ENCODE measurements at regions not wholly inside any gene's neighbourhood (a gene's known extent, or its start where the extent isn't known, plus 50 kb on each side); places are given as distances from the start of the nearest gene placed in this dataset.

DNA sequence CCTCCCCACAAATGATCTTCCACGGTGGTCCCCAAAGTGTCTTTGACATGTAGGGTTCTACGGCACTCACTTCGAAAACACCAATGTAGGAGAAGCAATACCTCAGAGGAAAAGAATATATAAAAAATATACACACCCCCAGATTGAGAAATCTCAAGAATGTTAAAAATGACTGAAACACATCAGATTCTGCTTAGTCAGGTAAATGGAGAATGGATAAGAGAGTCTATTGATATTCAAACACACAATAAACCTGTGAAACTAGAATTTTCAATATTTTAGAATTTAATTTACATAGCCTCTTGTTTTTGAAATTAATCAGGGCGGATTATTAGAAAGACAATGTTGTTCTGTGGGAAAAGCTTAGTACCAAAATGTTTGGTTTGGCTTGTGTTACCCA lies 712.4 kb downstream of the GATA3 start:
- H3K9me3 ChIP-seq (replicated peaks): no peaks in the 10 kb centered on the region
- no peak overlapping the region for H3K4me3 ChIP-seq
- DNase-seq: no peak

DNA sequence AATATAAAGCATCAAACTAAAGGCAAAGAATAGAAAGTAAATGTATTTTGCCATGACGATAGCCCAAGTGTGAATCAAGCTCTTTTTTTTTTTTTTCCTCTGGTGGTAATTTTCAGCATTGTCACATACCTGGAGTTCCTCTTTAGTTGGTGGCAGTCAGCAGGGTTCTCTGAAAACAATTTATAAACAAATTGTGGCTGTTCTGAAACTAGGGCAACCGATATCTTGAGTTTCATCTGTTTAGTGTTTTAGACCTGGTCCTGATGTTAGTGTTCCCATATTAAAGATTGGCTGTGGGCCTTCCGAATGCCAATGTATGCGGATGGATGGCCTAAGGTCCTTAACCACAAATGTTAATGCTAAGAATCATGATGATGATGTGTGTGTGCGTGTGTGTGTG lies 713.1 kb downstream of the GATA3 start:
- DNase-seq: no peak
- H3K9me3 ChIP-seq (replicated peaks): no peaks in the 10 kb centered on the region
- no peak overlapping the region for H3K27ac ChIP-seq
- no peaks in the 10 kb centered on the region for H3K4me1 ChIP-seq
- no peak overlapping the region for H3K4me3 ChIP-seq
- H3K27me3 ChIP-seq: no peaks in the 10 kb centered on the region
- H3K36me3 ChIP-seq: no peaks in the 10 kb centered on the region

More for the DNA sequence above, 712.4 kb downstream of the GATA3 start:
- Histone ChIP-seq H3K36me3 (no peaks in the 10 kb centered on the region), H3K4me1 (no peaks in the 10 kb centered on the region), H3K27me3 (no peaks in the 10 kb centered on the region), H3K27ac (no peak overlapping the region)

DNA sequence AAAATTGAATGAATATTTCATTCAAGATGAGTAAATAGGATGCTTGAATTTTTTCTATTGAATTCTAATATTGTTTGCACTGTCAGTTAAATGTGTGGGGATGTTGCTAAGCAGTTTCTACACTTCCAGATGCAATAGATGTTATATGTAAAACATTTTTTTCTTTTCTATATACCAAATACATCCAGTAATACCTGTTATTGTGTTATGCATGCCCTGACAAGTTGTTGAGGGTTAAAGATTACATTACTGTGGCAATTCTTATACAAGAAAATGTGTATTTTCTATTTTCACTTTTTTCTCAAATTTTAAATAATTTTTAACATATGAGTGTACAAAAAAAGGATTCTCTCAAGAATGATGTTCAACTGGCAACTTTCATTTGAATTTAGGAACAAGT lies 713.9 kb downstream of the GATA3 start:
- no peak for DNase-seq
- H3K27ac ChIP-seq: no peak overlapping the region
- H3K4me3 ChIP-seq: no peak overlapping the region
- no peaks in the 10 kb centered on the region for H3K36me3 ChIP-seq
- no peaks in the 10 kb centered on the region for H3K27me3 ChIP-seq
- H3K4me1 ChIP-seq: no peaks in the 10 kb centered on the region
- H3K9me3 ChIP-seq (replicated peaks): no peaks in the 10 kb centered on the region

DNA sequence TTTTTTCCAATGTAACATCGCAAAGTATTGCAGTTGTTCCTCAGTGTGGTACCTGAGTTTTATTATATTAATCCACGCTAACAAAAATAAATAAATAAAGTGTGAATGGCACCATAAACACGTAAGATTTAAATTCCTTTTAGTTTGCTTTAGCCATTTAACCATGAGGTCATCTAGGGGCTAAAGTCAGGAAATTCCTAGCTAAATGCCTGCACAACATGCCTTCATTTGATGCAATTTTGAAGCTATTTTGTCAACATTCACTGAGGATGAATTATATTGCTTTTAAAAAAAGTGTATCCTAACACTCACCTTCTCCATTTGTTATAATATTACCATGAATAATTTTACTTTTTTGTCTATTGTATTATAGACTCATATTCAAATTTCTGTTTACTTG lies 714.4 kb downstream of the GATA3 start:
- DNase-seq: no peak
- no peak overlapping the region for H3K27ac ChIP-seq
- no peaks in the 10 kb centered on the region for H3K36me3 ChIP-seq
- no peaks in the 10 kb centered on the region for H3K27me3 ChIP-seq
- H3K9me3 ChIP-seq (replicated peaks): no peaks in the 10 kb centered on the region
- H3K4me1 ChIP-seq: no peaks in the 10 kb centered on the region
- H3K4me3 ChIP-seq: no peak overlapping the region

DNA sequence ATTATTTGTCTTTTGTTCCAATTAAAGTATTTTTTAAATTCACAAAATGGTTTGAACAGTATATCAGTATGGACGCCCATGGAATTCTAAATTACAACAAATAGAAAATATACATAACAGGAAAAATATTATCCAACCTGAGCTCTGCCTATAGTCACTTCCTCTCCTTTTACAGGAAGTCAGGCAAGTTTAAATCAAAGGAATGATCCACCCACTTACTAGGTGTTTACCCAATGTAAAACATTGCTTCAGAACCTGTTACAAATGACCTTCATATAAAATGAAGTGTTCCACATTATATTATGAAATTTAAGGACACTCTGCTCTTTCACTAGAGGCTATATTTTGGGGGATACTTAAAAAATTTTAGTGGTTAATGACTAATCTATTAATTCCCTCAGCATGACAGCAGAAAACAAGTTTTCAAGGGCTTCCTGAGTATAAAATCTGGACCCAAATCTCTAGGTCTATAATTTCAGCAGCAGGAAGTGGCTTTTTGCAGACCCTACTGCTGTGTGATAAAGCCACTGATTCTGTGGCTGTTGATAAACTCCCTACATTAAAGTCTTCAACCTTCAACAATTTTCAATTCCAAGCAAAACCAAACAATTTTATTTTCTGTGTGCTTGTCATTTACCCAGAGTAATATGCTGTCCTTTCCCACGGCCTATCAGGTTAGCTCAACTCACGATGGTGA lies 722.6 kb downstream of the GATA3 start:
- DNase-seq: no peak
- H3K27ac ChIP-seq: no peak overlapping the region
- no peaks in the 10 kb centered on the region for H3K4me1 ChIP-seq
- no peaks in the 10 kb centered on the region for H3K9me3 ChIP-seq (replicated peaks)
- H3K36me3 ChIP-seq: no peaks in the 10 kb centered on the region
- no peak overlapping the region for H3K4me3 ChIP-seq
- no peaks in the 10 kb centered on the region for H3K27me3 ChIP-seq

DNA sequence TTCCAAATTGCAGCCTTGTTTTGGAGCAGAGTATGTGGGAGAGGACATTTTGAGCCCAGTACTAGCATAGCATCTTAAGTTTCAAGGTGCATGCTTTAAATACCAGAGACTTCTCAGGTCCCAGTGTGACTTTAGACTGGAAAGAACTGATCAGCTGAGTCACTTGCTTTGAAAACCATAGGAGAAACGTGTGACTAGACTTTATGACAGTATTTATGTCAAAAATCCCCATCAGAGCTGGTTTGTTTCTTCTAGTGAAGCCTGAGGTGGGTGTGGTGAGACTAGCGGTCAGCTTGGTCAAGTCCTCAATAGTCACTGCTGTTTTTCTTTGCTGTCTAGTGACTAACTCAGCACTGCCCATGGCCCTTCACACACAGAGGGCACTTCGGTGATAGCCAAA lies 724.2 kb downstream of the GATA3 start:
- Histone ChIP-seq H3K27ac (no peak overlapping the region), H3K27me3 (no peaks in the 10 kb centered on the region), H3K4me3 (no peak overlapping the region), H3K4me1 (no peaks in the 10 kb centered on the region), H3K9me3 (replicated peaks) (no peaks in the 10 kb centered on the region), H3K36me3 (no peaks in the 10 kb centered on the region)
- no peak for DNase-seq

DNA sequence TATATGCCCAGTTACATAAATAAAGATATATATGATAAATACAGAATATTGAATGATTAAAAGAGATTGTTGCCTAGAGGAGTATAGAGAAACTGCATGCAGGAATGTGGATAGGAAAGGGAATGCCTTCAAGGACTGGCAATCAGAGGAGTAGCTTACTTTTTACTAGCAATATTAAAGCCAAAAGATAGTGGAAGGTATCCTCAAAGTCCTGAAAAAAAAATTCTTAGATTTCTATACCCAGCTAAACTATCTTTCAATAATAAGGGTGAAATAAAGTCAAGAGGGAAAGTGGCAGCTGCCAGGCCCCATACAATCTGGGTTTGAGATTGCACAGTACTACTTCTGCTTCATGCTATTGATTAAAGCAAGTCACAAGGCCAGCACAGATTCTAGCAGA lies 733.2 kb downstream of the GATA3 start:
- Histone ChIP-seq H3K9me3 (replicated peaks) (no peaks in the 10 kb centered on the region), H3K27me3 (no peaks in the 10 kb centered on the region)

DNA sequence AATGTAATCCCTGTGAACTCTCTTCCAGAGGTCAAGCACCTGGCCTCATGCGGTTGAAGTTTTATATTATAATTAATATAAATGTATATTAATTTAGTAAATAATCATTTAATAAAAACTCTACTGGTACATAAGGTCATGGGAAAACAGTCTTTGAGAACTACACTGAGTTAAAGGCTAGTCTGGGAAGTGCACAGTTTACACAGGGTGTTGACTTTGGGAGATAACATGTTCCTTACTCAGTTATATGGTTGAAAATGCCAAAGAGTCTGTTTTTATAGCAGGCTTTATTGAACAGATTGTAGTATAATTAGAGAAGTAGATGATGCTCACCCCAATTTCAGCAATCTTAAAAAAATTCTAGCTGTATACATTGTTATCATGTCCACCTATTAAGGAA lies 735.9 kb downstream of the GATA3 start:
- no peaks in the 10 kb centered on the region for H3K4me1 ChIP-seq
- no peak overlapping the region for H3K27ac ChIP-seq
- H3K9me3 ChIP-seq (replicated peaks): no peaks in the 10 kb centered on the region
- DNase-seq: no peak
- H3K4me3 ChIP-seq: no peak overlapping the region
- H3K27me3 ChIP-seq: no peaks in the 10 kb centered on the region
- no peaks in the 10 kb centered on the region for H3K36me3 ChIP-seq

More for the DNA sequence above, 733.2 kb downstream of the GATA3 start:
- no peak overlapping the region for H3K4me3 ChIP-seq
- no peaks in the 10 kb centered on the region for H3K36me3 ChIP-seq
- no peak overlapping the region for H3K27ac ChIP-seq
- no peaks in the 10 kb centered on the region for H3K4me1 ChIP-seq
- no peak for DNase-seq

DNA sequence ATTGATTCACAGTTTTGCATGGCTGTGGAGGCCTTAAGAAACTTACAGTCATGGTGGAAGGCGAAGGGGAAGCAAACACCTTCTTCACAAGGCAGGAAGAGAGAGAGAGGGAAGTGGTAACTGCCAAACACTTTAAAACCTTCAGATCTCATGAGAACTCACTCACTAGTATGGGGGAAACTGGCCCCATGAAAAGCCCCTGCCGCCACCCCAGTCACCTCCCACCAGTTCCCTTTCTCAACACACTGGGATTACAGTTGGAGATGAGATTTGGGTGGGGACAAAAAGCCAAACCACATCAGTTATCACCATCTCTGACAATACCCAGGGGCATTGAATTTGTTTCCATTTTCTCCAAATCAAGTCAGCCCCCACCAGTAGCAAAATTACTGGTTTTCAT lies 740.4 kb downstream of the GATA3 start:
- H3K9me3 ChIP-seq (replicated peaks): no peaks in the 10 kb centered on the region
- no peaks in the 10 kb centered on the region for H3K4me1 ChIP-seq
- DNase-seq: no peak
- H3K36me3 ChIP-seq: no peaks in the 10 kb centered on the region
- H3K4me3 ChIP-seq: no peak overlapping the region
- no peaks in the 10 kb centered on the region for H3K27me3 ChIP-seq
- no peak overlapping the region for H3K27ac ChIP-seq

DNA sequence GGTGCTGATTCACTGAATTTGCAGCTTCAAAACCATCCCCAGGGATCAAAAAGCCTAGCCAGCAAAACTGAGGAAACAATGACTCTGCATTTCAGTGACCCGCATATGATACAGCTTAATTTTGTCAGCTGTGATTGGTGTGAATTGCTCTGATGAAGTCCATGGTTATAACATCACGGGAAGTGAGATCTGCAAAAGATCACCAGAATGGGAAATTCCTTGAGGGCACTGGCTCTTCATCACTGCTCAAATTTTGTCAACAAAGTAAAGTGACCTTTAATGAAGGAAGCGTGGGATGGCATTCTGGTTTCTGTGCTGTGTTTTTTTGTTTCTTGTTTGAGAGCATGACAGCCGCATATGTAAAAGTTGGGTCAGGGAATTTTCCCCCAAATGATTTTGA lies 745.9 kb downstream of the GATA3 start:
- Histone ChIP-seq H3K9me3 (replicated peaks) (no peaks in the 10 kb centered on the region), H3K27ac (no peak overlapping the region), H3K4me3 (no peak overlapping the region), H3K27me3 (no peaks in the 10 kb centered on the region), H3K36me3 (no peaks in the 10 kb centered on the region), H3K4me1 (no peaks in the 10 kb centered on the region)
- no peak for DNase-seq

DNA sequence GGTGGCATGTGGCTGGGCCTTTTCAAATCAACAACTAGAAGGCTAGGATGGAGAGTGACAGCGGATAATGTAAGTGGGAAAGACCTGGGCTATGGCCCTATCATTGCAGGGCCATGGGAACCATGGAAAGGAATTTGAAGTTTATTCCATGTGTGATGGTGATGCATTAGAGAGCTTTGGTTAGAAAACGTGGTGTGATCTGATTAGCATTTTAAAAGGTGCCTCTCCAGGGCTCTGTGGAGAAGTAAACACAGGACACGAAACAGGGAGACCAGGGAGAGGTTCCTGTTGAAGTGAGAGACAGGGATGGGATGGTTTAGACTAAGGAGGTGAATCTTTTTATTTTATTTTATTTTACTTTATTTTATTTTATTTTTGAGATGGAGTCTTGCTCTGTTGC lies 749.5 kb downstream of the GATA3 start:
- no peaks in the 10 kb centered on the region for H3K4me1 ChIP-seq
- H3K27ac ChIP-seq: no peak overlapping the region
- H3K9me3 ChIP-seq (replicated peaks): no peaks in the 10 kb centered on the region
- H3K36me3 ChIP-seq: no peaks in the 10 kb centered on the region
- no peak overlapping the region for H3K4me3 ChIP-seq
- H3K27me3 ChIP-seq: no peaks in the 10 kb centered on the region
- DNase-seq: no peak

DNA sequence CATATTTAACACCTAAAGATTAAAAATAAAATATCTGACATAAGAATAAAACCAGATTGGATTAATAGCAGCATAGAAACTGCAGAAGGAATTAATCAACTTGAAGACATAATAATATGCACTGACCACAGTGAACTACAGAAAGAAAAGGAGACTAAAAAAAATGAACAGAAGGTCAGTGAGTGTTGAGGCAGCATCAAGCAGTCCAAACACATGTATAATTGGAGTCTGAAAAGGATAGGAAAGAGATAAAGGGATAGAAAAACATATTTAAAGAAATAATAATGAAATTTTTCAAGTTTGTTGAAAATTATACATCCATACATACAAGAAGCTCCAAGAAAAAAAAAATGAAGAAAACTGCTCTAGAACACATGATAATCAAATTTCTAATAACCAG lies 756.2 kb downstream of the GATA3 start:
- no peak for DNase-seq
- H3K4me1 ChIP-seq: no peaks in the 10 kb centered on the region
- no peaks in the 10 kb centered on the region for H3K36me3 ChIP-seq
- no peaks in the 10 kb centered on the region for H3K27me3 ChIP-seq
- no peak overlapping the region for H3K27ac ChIP-seq
- H3K4me3 ChIP-seq: no peak overlapping the region
- H3K9me3 ChIP-seq (replicated peaks): no peaks in the 10 kb centered on the region

DNA sequence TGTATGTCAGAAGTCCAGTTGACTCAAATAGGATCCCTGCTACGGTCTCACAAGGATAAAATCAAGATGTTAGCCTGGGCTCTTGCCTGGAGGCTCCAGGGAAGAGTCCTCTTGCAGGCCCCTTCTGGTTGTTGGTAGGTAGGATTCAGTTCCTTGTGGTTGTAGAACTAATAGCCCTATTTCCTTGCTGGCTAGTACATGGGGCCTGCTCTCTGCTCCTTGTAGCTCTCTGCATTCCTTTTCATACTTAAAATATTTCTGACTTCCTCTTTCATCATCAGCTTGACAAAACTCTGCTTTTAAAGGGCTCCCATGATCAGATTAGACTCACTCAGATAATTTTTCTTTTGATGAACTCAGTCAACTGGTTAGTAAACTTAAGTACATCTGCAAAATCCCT lies 756.7 kb downstream of the GATA3 start:
- no peak overlapping the region for H3K27ac ChIP-seq
- no peaks in the 10 kb centered on the region for H3K36me3 ChIP-seq
- DNase-seq: no peak
- no peaks in the 10 kb centered on the region for H3K9me3 ChIP-seq (replicated peaks)
- H3K27me3 ChIP-seq: no peaks in the 10 kb centered on the region
- H3K4me1 ChIP-seq: no peaks in the 10 kb centered on the region
- no peak overlapping the region for H3K4me3 ChIP-seq

DNA sequence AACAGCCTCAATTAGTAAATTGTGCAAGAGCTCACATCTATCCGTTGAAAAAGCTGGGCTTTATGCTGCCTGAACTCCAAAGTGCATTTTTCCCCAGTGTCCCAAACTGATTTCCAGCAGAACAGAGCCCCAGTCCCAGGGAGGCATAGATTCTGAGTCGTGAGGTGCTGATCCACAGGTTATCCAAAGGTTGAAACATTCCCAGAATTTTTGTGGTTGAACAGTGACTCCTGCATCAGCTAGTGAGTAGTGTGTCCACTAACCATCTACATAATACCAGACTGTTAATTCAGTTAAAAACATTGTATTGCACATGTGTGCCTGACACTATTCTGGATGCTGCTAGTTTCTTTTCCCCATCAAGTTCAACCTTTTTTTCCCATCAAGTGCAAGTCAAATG lies 761.5 kb downstream of the GATA3 start:
- DNase-seq: no peak
- H3K4me3 ChIP-seq: no peak overlapping the region

DNA sequence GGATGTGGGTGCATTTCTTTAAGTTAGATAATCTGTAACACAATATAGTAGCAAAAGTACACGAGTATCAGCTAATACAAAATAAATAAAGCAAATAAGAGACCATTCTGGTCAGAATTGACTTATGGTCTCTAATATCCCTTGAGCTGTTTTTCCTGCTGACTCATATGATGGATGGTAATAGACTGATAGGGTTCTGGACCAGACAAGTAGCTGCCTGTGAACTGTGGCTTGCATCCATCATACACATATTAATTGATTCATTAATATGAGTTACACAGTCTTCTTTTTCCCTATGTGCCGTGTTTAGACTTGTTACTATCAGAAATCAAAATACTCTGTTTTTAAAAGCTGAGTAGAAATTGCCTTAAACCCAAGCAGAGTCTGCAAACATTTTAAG lies 762.8 kb downstream of the GATA3 start:
- Histone ChIP-seq H3K36me3 (no peaks in the 10 kb centered on the region), H3K27ac (no peak overlapping the region), H3K4me3 (no peak overlapping the region), H3K4me1 (no peaks in the 10 kb centered on the region), H3K27me3 (no peaks in the 10 kb centered on the region), H3K9me3 (replicated peaks) (no peaks in the 10 kb centered on the region)
- DNase-seq: no peak

More for the DNA sequence above, 761.5 kb downstream of the GATA3 start:
- Histone ChIP-seq H3K36me3 (no peaks in the 10 kb centered on the region), H3K27ac (no peak overlapping the region), H3K27me3 (no peaks in the 10 kb centered on the region), H3K9me3 (replicated peaks) (no peaks in the 10 kb centered on the region), H3K4me1 (no peaks in the 10 kb centered on the region)

DNA sequence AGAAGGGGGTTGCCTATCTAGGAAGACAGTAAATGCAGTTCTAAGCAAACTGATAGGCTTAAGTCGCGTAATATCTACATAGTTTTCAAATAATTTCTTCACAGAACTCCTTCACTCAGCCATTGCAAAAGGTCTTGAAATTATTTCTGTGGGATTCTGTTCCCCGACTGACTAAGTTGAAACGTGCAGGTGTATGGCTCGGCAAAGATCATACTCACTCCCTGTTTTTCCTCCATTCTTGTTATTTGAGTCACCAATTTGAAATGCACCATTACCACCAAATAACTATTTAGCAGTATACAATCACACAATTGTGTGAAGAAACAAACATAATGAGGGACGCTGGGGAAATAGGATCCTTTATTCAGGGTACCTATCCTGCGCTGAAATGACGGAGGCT lies 771.1 kb downstream of the GATA3 start:
- Histone ChIP-seq H3K27ac (no peak overlapping the region), H3K36me3 (no peaks in the 10 kb centered on the region), H3K9me3 (replicated peaks) (no peaks in the 10 kb centered on the region), H3K27me3 (no peaks in the 10 kb centered on the region), H3K4me1 (no peaks in the 10 kb centered on the region), H3K4me3 (no peak overlapping the region)
- DNase-seq: no peak

Measured in SJCRH30 (cell line).